HCT116 (cell line): ENCODE measurements at regions not wholly inside any gene's neighbourhood (a gene's known extent, or its start where the extent isn't known, plus 50 kb on each side); places are given as distances from the start of the nearest gene placed in this dataset.

Experiments used
- ATAC-seq: fragments of 200-7000 bp; cut with Tn5 transposase; 2 replicates; pipeline ENCODE4 v1.9.1; 2020; ENCODE audit warnings: mild to moderate bottlenecking, moderate library complexity
- BruUV-seq: library from RNA; stranded (reverse); fragments of 400-500 nt; replicated peaks from 2 replicates; lab custom pipeline; 2021; lab: Mats Ljungman, UMichigan
- CTCF ChIA-PET: fragments of 300-600 bp; sonication (Branson Sonifier 250); formaldehyde crosslinking; loops from one replicate; lab custom pipeline; 2021; ENCODE audit warnings: antibody characterized with exemption; lab: Charles Lee
- POLR2A ChIA-PET: fragments of 300-600, 350-600 bp; sonication (Branson Sonifier 250); formaldehyde crosslinking; loops from one replicate; lab custom pipeline; 2021; ENCODE audit warnings: antibody characterized with exemption; lab: Charles Lee
- RAD21 ChIA-PET, 2 experiments: fragments of 300-600 bp; sonication (Branson Sonifier 250); formaldehyde crosslinking; loops; one replicate each; lab custom pipeline; 2023; ENCODE audit warnings: low total read pairs in 2 of 2; ENCODE audit not compliant: uncharacterized antibody in 2 of 2, unreplicated experiment in 2 of 2, low non-redundant PET in 1 of 2; lab: Charles Lee
- DNase-seq: peaks from one replicate; pipeline ENCODE4 v3.0.0-alpha.2; 2010; ENCODE audit warnings: low read depth, low spot score
- H2AFZ ChIP-seq: fragments of 200-600 bp; shearing (Covaris generic), sonication (generic); 2 replicates; pipeline ENCODE4 v1.6.1; 2017; ENCODE audit warnings: low read depth, mixed run types, mixed read lengths, antibody characterized with exemption, low read length; ENCODE audit not compliant: poor library complexity, severe bottlenecking
- H3K27ac ChIP-seq: 2 replicates; pipeline ENCODE4 v1.5.1; 2012; ENCODE audit warnings: low read depth, low read length
- H3K27me3 ChIP-seq: fragments of 200-600 bp; sonication (generic); 2 replicates; pipeline ENCODE4 v1.6.1; 2016; ENCODE audit warnings: mixed run types, low read length, mixed read lengths; ENCODE audit not compliant: insufficient read depth
- H3K36me3 ChIP-seq, 2 experiments: fragments of 200-500 bp in 1 of 2; fragments of 200-600 bp in 1 of 2; sonication (Bioruptor generic) in 1 of 2; sonication (generic) in 1 of 2; 2 replicates each; pipeline versions ENCODE4 v1.5.1 to v1.6.1; 2014 to 2016; ENCODE audit warnings: low read length in 2 of 2, inconsistent platforms in 1 of 2, mixed read lengths in 1 of 2, mixed run types in 1 of 2; ENCODE audit not compliant: insufficient read depth in 2 of 2, control insufficient read depth in 1 of 2
- H3K4me1 ChIP-seq, 2 experiments: fragments of 200-600 bp in 1 of 2; sonication (generic) in 1 of 2; 2 replicates each; pipeline versions ENCODE4 v1.5.1 to v1.6.1; 2012 to 2017; ENCODE audit warnings: low read length in 2 of 2, inconsistent platforms in 1 of 2, mild to moderate bottlenecking in 1 of 2, mixed read lengths in 1 of 2, mixed run types in 1 of 2, moderate library complexity in 1 of 2; ENCODE audit not compliant: insufficient read depth in 2 of 2, control insufficient read depth in 1 of 2
- H3K4me2 ChIP-seq: fragments of 200-600 bp; sonication (generic); 2 replicates; pipeline ENCODE4 v1.6.1; 2017; ENCODE audit warnings: mixed run types, low read length, mixed read lengths
- H3K4me3 ChIP-seq, 2 experiments: fragments of 200-600 bp in 1 of 2; sonication (generic) in 1 of 2; replicated peaks in 1 of 2; 2 replicates each; pipeline ENCODE4 v1.5.1; 2011 to 2016; ENCODE audit warnings: low read length in 2 of 2, control low read depth in 1 of 2, low read depth in 1 of 2, mild to moderate bottlenecking in 1 of 2, mixed read lengths in 1 of 2, mixed run types in 1 of 2
- H3K79me2 ChIP-seq: fragments of 200-600 bp; sonication (generic); 2 replicates; pipeline ENCODE4 v1.6.1; 2017; ENCODE audit warnings: mild to moderate bottlenecking, mixed run types, low read length, moderate library complexity, mixed read lengths; ENCODE audit not compliant: insufficient read depth
- H3K9ac ChIP-seq: fragments of 200-600 bp; sonication (generic); 2 replicates; pipeline ENCODE4 v1.6.1; 2016; ENCODE audit warnings: low read length, mixed read lengths
- H3K9me2 ChIP-seq: fragments of 200-600 bp; sonication (generic), shearing (Covaris generic); 2 replicates; pipeline ENCODE4 v1.6.1; 2017; ENCODE audit warnings: mixed run types, mild to moderate bottlenecking, moderate library complexity; ENCODE audit not compliant: insufficient read depth
- H3K9me3 ChIP-seq, 2 experiments: fragments of 200-500 bp in 1 of 2; fragments of 200-600 bp in 1 of 2; sonication (Bioruptor generic) in 1 of 2; sonication (generic) in 1 of 2; 2 replicates each; pipeline ENCODE4 v1.6.1; 2014 to 2017; ENCODE audit warnings: low read length in 2 of 2, mixed read lengths in 2 of 2, inconsistent platforms in 1 of 2, low read depth in 1 of 2, mild to moderate bottlenecking in 1 of 2, mixed run types in 1 of 2, moderate library complexity in 1 of 2; ENCODE audit not compliant: control insufficient read depth in 1 of 2, insufficient read depth in 1 of 2
- H4K20me1 ChIP-seq: fragments of 200-600 bp; sonication (generic), shearing (Covaris generic); 2 replicates; pipeline ENCODE4 v1.6.1; 2017; ENCODE audit warnings: mixed run types, mild to moderate bottlenecking, moderate library complexity; ENCODE audit not compliant: insufficient read depth
- CBX3 ChIP-seq: IDR thresholded peaks from 2 replicates; pipeline ENCODE4 v1.6.1; 2012; ENCODE audit warnings: low read depth
- CEBPB ChIP-seq: IDR thresholded peaks from 2 replicates; pipeline ENCODE4 v1.6.1; 2012; ENCODE audit warnings: low read depth
- EGR1 ChIP-seq: IDR thresholded peaks from 2 replicates; pipeline ENCODE4 v1.6.1; 2012; ENCODE audit warnings: low read depth
- ELF1 ChIP-seq: IDR thresholded peaks from 2 replicates; pipeline ENCODE4 v1.6.1; 2012; ENCODE audit warnings: low read depth, borderline replicate concordance
- EZH2 ChIP-seq: fragments of 200-600 bp; sonication (generic); IDR thresholded peaks from 2 replicates; pipeline ENCODE4 v1.6.1; 2017; ENCODE audit warnings: antibody characterized with exemption, mixed run types
- EZH2phosphoT487 ChIP-seq: fragments of 200-600 bp; IDR thresholded peaks from 2 replicates; pipeline ENCODE4 v1.6.1; 2018; ENCODE audit warnings: antibody characterized with exemption, borderline replicate concordance
- JUND ChIP-seq: IDR thresholded peaks from 2 replicates; pipeline ENCODE4 v1.6.1; 2012
- POLR2A ChIP-seq: IDR thresholded peaks from 2 replicates; pipeline ENCODE4 v1.7.0; 2011; ENCODE audit warnings: borderline replicate concordance; ENCODE audit not compliant: insufficient read depth, insufficient read length; ENCODE audit errors: extremely low read depth
- POLR2AphosphoS5 ChIP-seq: IDR thresholded peaks from 2 replicates; pipeline ENCODE4 v1.6.1; 2011; ENCODE audit warnings: mild to moderate bottlenecking, low read depth, low read length, moderate library complexity
- RAD21 ChIP-seq: IDR thresholded peaks from 2 replicates; pipeline ENCODE4 v1.6.1; 2012; ENCODE audit warnings: low read depth, mild to moderate bottlenecking
- REST ChIP-seq: IDR thresholded peaks from 2 replicates; pipeline ENCODE4 v1.6.1; 2012; ENCODE audit warnings: low read depth
- SIN3A ChIP-seq: IDR thresholded peaks from 2 replicates; pipeline ENCODE4 v1.6.1; 2012; ENCODE audit warnings: low read depth
- SP1 ChIP-seq: IDR thresholded peaks from 2 replicates; pipeline ENCODE4 v1.6.1; 2012; ENCODE audit warnings: low read depth
- SRF ChIP-seq: IDR thresholded peaks from 2 replicates; pipeline ENCODE4 v1.6.1; 2012; ENCODE audit warnings: low read depth
- TCF7L2 ChIP-seq: IDR thresholded peaks from 2 replicates; pipeline ENCODE4 v1.7.0; 2011; ENCODE audit warnings: borderline replicate concordance, inconsistent platforms; ENCODE audit not compliant: insufficient read depth, insufficient read length; ENCODE audit errors: extremely low read depth
- ZFX ChIP-seq: fragments of 450-650 bp; IDR thresholded peaks from 2 replicates; pipeline ENCODE4 v1.6.1; 2017
- intact Hi-C: fragments of 100-400 bp; cut with micrococcal nuclease; formaldehyde crosslinking; loops from 2 replicates; pipeline ENCODE4 v1.10.0; 2022
- TF ChIP-seq, protein P1 (sequence below): IDR thresholded peaks from 2 replicates; pipeline ENCODE4 v1.6.1; 2011; ENCODE audit warnings: mild to moderate bottlenecking, low read length, moderate library complexity; ENCODE audit not compliant: insufficient replicate concordance; ENCODE audit errors: extremely low read depth
- TF ChIP-seq, protein P2 (sequence below): IDR thresholded peaks from 2 replicates; pipeline ENCODE4 v1.6.1; 2012

GRCh38 chr21:39109596-39110210 is 73.5 kb downstream of the PSMG1 start:
- Histone ChIP-seq H3K9ac (no peak overlapping the region), H3K27me3 (no peaks in the 10 kb centered on the region), H3K9me3 (no peaks in the 10 kb centered on the region), H3K4me2 (no peak overlapping the region), H3K79me2 (no peaks in the 10 kb centered on the region), H3K27ac (no peak overlapping the region), H3K4me3 (no peak overlapping the region), H3K4me1 (no peaks in the 10 kb centered on the region), H4K20me1 (no peaks in the 10 kb centered on the region)
- RAD21 ChIA-PET: no interaction called here
- DNase-seq: no peak
- CTCF ChIA-PET: no interaction called here
- POLR2A ChIA-PET: no interaction called here
- no TSS peak for BruUV-seq
- TF ChIP-seq ZFX (no peak), CEBPB (no peak), EZH2phosphoT487 (no peak), CBX3 (no peak), TCF7L2 (no peak), EGR1 (no peak), SRF (no peak), POLR2AphosphoS5 (no peak), REST (no peak), SIN3A (no peak), SP1 (no peak), JUND (no peak), POLR2A (no peak), ELF1 (no peak), EZH2 (no peak), RAD21 (no peak)
- TF ChIP-seq, protein P1, sequence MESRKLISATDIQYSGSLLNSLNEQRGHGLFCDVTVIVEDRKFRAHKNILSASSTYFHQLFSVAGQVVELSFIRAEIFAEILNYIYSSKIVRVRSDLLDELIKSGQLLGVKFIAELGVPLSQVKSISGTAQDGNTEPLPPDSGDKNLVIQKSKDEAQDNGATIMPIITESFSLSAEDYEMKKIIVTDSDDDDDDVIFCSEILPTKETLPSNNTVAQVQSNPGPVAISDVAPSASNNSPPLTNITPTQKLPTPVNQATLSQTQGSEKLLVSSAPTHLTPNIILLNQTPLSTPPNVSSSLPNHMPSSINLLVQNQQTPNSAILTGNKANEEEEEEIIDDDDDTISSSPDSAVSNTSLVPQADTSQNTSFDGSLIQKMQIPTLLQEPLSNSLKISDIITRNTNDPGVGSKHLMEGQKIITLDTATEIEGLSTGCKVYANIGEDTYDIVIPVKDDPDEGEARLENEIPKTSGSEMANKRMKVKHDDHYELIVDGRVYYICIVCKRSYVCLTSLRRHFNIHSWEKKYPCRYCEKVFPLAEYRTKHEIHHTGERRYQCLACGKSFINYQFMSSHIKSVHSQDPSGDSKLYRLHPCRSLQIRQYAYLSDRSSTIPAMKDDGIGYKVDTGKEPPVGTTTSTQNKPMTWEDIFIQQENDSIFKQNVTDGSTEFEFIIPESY: no peak
- TF ChIP-seq, protein P2, sequence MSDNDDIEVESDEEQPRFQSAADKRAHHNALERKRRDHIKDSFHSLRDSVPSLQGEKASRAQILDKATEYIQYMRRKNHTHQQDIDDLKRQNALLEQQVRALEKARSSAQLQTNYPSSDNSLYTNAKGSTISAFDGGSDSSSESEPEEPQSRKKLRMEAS: no peak
- TF ChIP-seq, all 23 proteins: peak for 0
- intact Hi-C loops: no loop called here
- H2AFZ ChIP-seq: no peak overlapping the region
- no peak for ATAC-seq
- H3K36me3 ChIP-seq: no peaks in the 10 kb centered on the region
- no peaks in the 10 kb centered on the region for H3K9me2 ChIP-seq
